Cardiac muscle cell (in vitro differentiated cells and primary cell): ENCODE measurements at regions not wholly inside any gene's neighbourhood (a gene's known extent, or its start where the extent isn't known, plus 50 kb on each side); places are given as distances from the start of the nearest gene placed in this dataset.

Source experiments
- DNase-seq, 2 donors: peaks; one replicate each; pipeline versions ENCODE4 v3.0.0 to v3.0.0-alpha.2; 2010 to 2017; ENCODE audit warnings: low read depth in 1 of 2, low spot score in 1 of 2
- H3K27ac ChIP-seq: fragments of 200-600 bp; sonication (generic); 2 replicates; pipeline ENCODE4 v1.5.1; 2016
- H3K27me3 ChIP-seq: fragments of 200-600 bp; sonication (generic); 2 replicates; pipeline ENCODE4 v1.6.0; 2016; ENCODE audit warnings: control low read depth
- H3K36me3 ChIP-seq: fragments of 200-600 bp; sonication (generic); 2 replicates; pipeline ENCODE4 v1.5.1; 2016; ENCODE audit warnings: control low read depth
- H3K4me1 ChIP-seq: fragments of 200-600 bp; sonication (generic); 2 replicates; pipeline ENCODE4 v1.8.1; 2017; ENCODE audit warnings: low read depth, mild to moderate bottlenecking, mixed run types
- H3K4me3 ChIP-seq: fragments of 200-600 bp; sonication (generic); 2 replicates; pipeline ENCODE4 v1.5.1; 2016; ENCODE audit warnings: mild to moderate bottlenecking
- H3K9me3 ChIP-seq: fragments of 200-600 bp; sonication (generic); 2 replicates; pipeline ENCODE4 v1.5.1; 2017; ENCODE audit warnings: low read depth, mild to moderate bottlenecking, control low read depth
- CTCF ChIP-seq: IDR thresholded peaks from 2 replicates; pipeline ENCODE4 v1.5.1; 2012; ENCODE audit warnings: low read depth, mild to moderate bottlenecking, low read length

GRCh38 chr18:77666613-77667012, 417.0 kb downstream of the GALR1 start:
- Histone ChIP-seq H3K27me3 (no peaks in the 10 kb centered on the region), H3K27ac (no peak overlapping the region), H3K9me3 (no peaks in the 10 kb centered on the region), H3K4me3 (no peak overlapping the region), H3K36me3 (no peaks in the 10 kb centered on the region), H3K4me1 (no peaks in the 10 kb centered on the region)
- TF ChIP-seq CTCF: no peak
- DNase-seq: no peak

- Histone ChIP-seq H3K27me3 (no peaks in the 10 kb centered on the region), H3K4me1 (no peaks in the 10 kb centered on the region), H3K9me3 (no peaks in the 10 kb centered on the region), H3K27ac (no peak overlapping the region), H3K36me3 (no peaks in the 10 kb centered on the region), H3K4me3 (no peak overlapping the region)
- no peak for DNase-seq
- no peak for TF ChIP-seq CTCF
Observed at GRCh38 chr18:77668219-77668618, 418.6 kb downstream of the GALR1 start.

GRCh38 chr18:77669331-77669730, 419.7 kb downstream of the GALR1 start:
- TF ChIP-seq CTCF: no peak
- no peak overlapping the region for H3K27ac ChIP-seq
- H3K36me3 ChIP-seq: no peaks in the 10 kb centered on the region
- no peaks in the 10 kb centered on the region for H3K9me3 ChIP-seq
- H3K4me3 ChIP-seq: no peak overlapping the region
- no peaks in the 10 kb centered on the region for H3K4me1 ChIP-seq
- no peaks in the 10 kb centered on the region for H3K27me3 ChIP-seq
- DNase-seq: no peak

- H3K27me3 ChIP-seq: no peaks in the 10 kb centered on the region
- H3K4me3 ChIP-seq: no peak overlapping the region
- no peaks in the 10 kb centered on the region for H3K9me3 ChIP-seq
- DNase-seq: peak in 1 of 2 donors; percentile 17
- TF ChIP-seq CTCF: no peak
- no peaks in the 10 kb centered on the region for H3K4me1 ChIP-seq
- H3K36me3 ChIP-seq: no peaks in the 10 kb centered on the region
- no peak overlapping the region for H3K27ac ChIP-seq
Observed at GRCh38 chr18:77671456-77672167, 422.0 kb downstream of the GALR1 start.

- no peaks in the 10 kb centered on the region for H3K27me3 ChIP-seq
- H3K4me3 ChIP-seq: no peak overlapping the region
- H3K27ac ChIP-seq: no peak overlapping the region
- no peak for TF ChIP-seq CTCF
- H3K36me3 ChIP-seq: no peaks in the 10 kb centered on the region
- DNase-seq: no peak
- no peaks in the 10 kb centered on the region for H3K4me1 ChIP-seq
- no peaks in the 10 kb centered on the region for H3K9me3 ChIP-seq
Observed at GRCh38 chr18:77676910-77677309, 427.3 kb downstream of the GALR1 start.

- no peak for DNase-seq
- Histone ChIP-seq H3K4me1 (no peaks in the 10 kb centered on the region), H3K27ac (no peak overlapping the region), H3K4me3 (no peak overlapping the region), H3K27me3 (no peaks in the 10 kb centered on the region), H3K36me3 (no peaks in the 10 kb centered on the region), H3K9me3 (no peaks in the 10 kb centered on the region)
- no peak for TF ChIP-seq CTCF
Observed at GRCh38 chr18:77677536-77677935, 427.9 kb downstream of the GALR1 start.
